Limb (tissue), 2 donors: ENCODE measurements at regions not wholly inside any gene's neighbourhood (a gene's known extent, or its start where the extent isn't known, plus 50 kb on each side); places are given as distances from the start of the nearest gene placed in this dataset.
"Not testable (repeated sequence)": the region's sequence is repeated elsewhere in the genome, so short reads cannot be mapped to it uniquely, and the experiment has no call there.

Source experiments
- DNase-seq, 2 donors: peaks; one replicate each; pipeline ENCODE4 v3.0.0-alpha.2; 2016; ENCODE audit errors: extremely low spot score in 2 of 2

- DNase-seq, result no peak
These were observed 221.6 kb downstream of the NR2F1-AS1 start for GRCh38 chr5:93359296-93359959.

GRCh38 chr5:93358176-93358575, 222.8 kb downstream of the NR2F1-AS1 start:
- DNase-seq, result no peak

- no peak for DNase-seq
These were observed 223.3 kb downstream of the NR2F1-AS1 start for GRCh38 chr5:93357686-93358085.

GRCh38 chr5:93355691-93356090, 225.3 kb downstream of the NR2F1-AS1 start:
- DNase-seq, result no peak

GRCh38 chr5:93352186-93352585, 228.8 kb downstream of the NR2F1-AS1 start:
- DNase-seq, result no peak

- no peak for DNase-seq
These were observed 231.4 kb downstream of the NR2F1-AS1 start for GRCh38 chr5:93349613-93350012.

- DNase-seq, result peak in 1 of 2 donors; percentile 41
These were observed 232.8 kb downstream of the NR2F1-AS1 start for GRCh38 chr5:93348231-93348630.

- DNase-seq, result not testable (repeated sequence)
These were observed 234.2 kb downstream of the NR2F1-AS1 start for GRCh38 chr5:93346850-93347249.

GRCh38 chr5:93346301-93346700, 234.7 kb downstream of the NR2F1-AS1 start:
- DNase-seq, result no peak

- DNase-seq, result no peak
These were observed 237.4 kb downstream of the NR2F1-AS1 start for GRCh38 chr5:93343570-93343969.

GRCh38 chr5:93342563-93343061, 238.4 kb downstream of the NR2F1-AS1 start:
- no peak for DNase-seq

- DNase-seq, result no peak
These were observed 240.1 kb downstream of the NR2F1-AS1 start for GRCh38 chr5:93340881-93341280.

- DNase-seq, result no peak
These were observed 243.9 kb downstream of the NR2F1-AS1 start for GRCh38 chr5:93337138-93337537.

GRCh38 chr5:93336330-93337110, 244.5 kb downstream of the NR2F1-AS1 start:
- no peak for DNase-seq

- DNase-seq, result no peak
These were observed 249.2 kb downstream of the NR2F1-AS1 start for GRCh38 chr5:93331863-93332262.

GRCh38 chr5:93331241-93331640, 249.8 kb downstream of the NR2F1-AS1 start:
- no peak for DNase-seq

GRCh38 chr5:93330506-93330905, 250.5 kb downstream of the NR2F1-AS1 start:
- DNase-seq, result no peak

GRCh38 chr5:93329756-93330155, 251.3 kb downstream of the NR2F1-AS1 start:
- no peak for DNase-seq

- DNase-seq, result no peak
These were observed 252.2 kb downstream of the NR2F1-AS1 start for GRCh38 chr5:93328833-93329232.

GRCh38 chr5:93327605-93328004, 253.4 kb downstream of the NR2F1-AS1 start:
- DNase-seq, result no peak

GRCh38 chr5:93325946-93326345, 255.1 kb downstream of the NR2F1-AS1 start:
- DNase-seq, result no peak

- DNase-seq, result peak; percentile 31 to 37
These were observed 257.8 kb downstream of the NR2F1-AS1 start for GRCh38 chr5:93322974-93323860.
